Adrenal gland (tissue), 5 donors: ENCODE measurements at regions not wholly inside any gene's neighbourhood (a gene's known extent, or its start where the extent isn't known, plus 50 kb on each side); places are given as distances from the start of the nearest gene placed in this dataset.

Experiments used
- POLR2A ChIP-seq, 2 donors: fragments of 450-650 bp; IDR thresholded peaks; one replicate each; pipeline ENCODE4 v1.6.1; 2017; ENCODE audit warnings: antibody characterized with exemption in 2 of 2, mild to moderate bottlenecking in 2 of 2, moderate library complexity in 1 of 2
- TF ChIP-seq, protein P1 (sequence below), 6 experiments: fragments of 450-650 bp in 4 of 6; fragments of 200-600 bp in 2 of 6; sonication (generic) in 1 of 6; IDR thresholded peaks; 1 replicate in 5 of 6; 2 replicates in 1 of 6; pipeline versions ENCODE4 v1.5.1 to v1.8.0; 2016 to 2021; ENCODE audit warnings: antibody characterized with exemption in 6 of 6, mild to moderate bottlenecking in 2 of 6, moderate library complexity in 1 of 6
- donor health status: DM: no; HTN: no; CAD: no.

- no peak for TF ChIP-seq POLR2A (IDR thresholded peaks at IDR 0.05)
- TF ChIP-seq, protein P1, sequence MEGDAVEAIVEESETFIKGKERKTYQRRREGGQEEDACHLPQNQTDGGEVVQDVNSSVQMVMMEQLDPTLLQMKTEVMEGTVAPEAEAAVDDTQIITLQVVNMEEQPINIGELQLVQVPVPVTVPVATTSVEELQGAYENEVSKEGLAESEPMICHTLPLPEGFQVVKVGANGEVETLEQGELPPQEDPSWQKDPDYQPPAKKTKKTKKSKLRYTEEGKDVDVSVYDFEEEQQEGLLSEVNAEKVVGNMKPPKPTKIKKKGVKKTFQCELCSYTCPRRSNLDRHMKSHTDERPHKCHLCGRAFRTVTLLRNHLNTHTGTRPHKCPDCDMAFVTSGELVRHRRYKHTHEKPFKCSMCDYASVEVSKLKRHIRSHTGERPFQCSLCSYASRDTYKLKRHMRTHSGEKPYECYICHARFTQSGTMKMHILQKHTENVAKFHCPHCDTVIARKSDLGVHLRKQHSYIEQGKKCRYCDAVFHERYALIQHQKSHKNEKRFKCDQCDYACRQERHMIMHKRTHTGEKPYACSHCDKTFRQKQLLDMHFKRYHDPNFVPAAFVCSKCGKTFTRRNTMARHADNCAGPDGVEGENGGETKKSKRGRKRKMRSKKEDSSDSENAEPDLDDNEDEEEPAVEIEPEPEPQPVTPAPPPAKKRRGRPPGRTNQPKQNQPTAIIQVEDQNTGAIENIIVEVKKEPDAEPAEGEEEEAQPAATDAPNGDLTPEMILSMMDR (IDR thresholded peaks at IDR 0.05), result no peak
These were observed 175.2 kb upstream of the PBDC1 start for GRCh38 chrX:75997692-75998091.
